NCI-H524 treated with DMSO at 0.1 percent for 48 hours (cell line): ENCODE measurements at regions not wholly inside any gene's neighbourhood (a gene's known extent, or its start where the extent isn't known, plus 50 kb on each side); places are given as distances from the start of the nearest gene placed in this dataset.

Experiments used
- DNase-seq: peaks from one replicate; lab custom pipeline; 2025; lab: John Stamatoyannopoulos, UW

DNA sequence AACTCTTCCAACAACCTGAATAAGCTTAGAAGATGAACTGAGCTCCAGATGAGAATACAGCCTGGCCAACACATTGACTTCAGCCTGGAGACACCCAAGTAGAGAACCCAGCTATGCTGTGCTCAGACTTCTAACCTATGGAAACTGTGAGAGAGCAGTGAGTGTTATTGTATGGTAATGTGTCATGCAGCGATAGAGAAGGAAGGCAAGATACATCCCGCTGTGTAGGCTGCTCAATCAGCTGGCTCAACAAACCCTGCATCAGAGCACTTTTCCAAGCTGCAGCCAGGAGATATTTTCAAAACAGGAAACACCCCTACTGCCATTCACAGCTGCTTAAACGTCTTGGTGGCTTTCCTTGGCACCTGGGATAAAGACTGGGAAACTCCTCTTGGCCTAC lies 321.3 kb downstream of the SIPA1L2 start:
- DNase-seq, result no peak

DNA sequence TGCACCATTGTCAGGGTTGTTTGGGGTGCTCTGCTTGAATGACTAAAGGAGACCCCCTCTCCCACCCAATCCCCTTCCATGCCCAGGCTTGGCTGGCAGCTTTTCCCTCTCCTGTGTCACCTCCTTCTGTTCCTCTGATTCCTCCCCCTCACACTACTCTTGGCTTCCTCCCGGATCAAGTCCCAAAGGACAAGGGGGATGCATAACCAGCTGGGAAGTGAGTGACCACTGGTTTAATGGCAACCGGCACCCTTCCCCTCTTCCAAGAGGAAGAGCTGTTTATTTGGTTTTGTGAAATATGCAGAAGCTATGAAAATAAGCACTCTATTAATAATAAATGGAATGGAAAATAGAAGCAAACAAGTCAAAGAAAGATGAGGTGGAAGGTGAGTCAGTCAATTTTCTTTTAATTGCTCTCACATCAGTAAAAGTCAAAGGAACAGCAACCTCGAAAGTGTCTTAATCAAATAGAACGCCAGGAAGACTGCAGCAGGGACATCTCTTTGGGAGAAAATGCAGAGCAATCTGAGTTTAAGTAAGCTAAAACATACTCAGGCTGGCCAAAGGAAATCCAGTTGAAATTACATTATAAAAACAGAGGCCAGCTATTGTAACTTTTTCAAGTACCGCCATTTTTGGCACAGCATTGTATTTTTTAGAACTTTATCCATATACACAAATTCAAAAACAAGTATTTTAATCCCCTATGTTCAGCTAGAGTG lies 322.5 kb downstream of the SIPA1L2 start:
- no peak for DNase-seq

DNA sequence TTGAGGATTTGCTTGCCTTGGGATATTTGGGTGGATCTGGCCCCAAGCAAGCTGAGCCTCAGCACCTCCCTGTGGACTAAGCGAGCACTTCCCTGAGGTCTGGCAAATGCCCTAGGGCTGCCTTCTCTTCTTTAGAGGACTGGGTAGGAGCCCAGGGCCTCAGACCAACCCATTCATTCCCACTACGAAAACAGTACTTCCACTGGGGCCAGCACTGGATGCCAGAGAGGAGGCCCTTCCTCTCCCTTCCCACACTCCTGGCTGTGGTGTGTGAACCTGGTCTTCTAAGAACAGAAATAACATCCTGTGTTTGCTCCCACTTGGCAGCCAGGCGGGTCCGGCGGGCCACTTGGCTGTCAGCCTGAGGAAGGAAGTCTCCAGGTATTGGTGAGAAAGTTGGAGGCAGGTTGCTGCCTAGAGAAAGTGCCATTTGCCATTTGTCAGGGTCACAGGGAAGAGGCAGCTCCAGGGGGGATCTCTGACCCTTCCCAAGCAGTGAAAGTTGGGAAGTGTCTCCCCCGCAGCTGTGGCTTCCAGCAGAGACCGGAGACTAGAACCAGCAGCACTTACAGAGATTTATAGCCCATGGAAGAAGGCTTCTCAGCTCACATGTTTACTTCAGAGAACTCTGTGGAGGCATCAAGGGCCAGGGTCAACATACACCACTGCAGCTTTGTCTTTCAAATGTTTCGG lies 323.5 kb downstream of the SIPA1L2 start:
- DNase-seq, result no peak

DNA sequence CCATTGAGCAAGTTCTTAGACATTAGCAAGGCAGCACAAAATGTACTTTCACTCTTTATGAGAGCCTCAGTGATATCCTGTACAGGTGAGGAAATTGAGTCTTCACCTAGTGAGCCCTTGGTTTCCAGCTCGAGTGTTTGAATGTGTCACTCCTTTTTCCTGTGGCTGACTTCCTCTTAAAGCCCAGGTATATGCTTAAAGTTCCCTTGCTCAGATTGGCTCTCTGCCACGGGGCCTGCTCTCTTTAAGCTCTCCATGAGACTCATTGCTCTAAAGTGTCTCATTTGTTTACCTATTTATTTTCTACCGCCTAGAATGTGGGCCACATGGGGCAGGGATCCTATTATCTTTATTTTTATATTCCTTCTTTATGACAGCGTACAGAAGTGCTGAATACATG lies 324.9 kb downstream of the SIPA1L2 start:
- no peak for DNase-seq

DNA sequence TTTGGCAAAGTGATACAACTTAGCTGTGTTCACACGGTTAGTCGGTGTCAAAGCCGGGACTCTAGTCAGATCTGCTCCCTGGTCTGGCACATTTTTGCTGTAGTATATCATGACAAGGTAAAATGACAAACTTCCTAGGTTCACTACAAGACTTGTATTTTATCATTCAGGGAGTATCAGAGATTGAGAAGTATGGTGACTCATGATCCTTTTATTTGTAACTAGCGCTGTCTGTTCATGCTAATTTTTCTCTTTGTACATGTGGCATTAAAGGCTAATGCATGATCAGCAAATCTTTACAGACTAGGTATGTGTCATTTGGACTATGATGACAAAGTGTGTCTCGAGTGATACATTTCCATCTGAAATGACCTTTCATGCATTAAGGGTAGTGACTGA lies 326.7 kb downstream of the SIPA1L2 start:
- no peak for DNase-seq

DNA sequence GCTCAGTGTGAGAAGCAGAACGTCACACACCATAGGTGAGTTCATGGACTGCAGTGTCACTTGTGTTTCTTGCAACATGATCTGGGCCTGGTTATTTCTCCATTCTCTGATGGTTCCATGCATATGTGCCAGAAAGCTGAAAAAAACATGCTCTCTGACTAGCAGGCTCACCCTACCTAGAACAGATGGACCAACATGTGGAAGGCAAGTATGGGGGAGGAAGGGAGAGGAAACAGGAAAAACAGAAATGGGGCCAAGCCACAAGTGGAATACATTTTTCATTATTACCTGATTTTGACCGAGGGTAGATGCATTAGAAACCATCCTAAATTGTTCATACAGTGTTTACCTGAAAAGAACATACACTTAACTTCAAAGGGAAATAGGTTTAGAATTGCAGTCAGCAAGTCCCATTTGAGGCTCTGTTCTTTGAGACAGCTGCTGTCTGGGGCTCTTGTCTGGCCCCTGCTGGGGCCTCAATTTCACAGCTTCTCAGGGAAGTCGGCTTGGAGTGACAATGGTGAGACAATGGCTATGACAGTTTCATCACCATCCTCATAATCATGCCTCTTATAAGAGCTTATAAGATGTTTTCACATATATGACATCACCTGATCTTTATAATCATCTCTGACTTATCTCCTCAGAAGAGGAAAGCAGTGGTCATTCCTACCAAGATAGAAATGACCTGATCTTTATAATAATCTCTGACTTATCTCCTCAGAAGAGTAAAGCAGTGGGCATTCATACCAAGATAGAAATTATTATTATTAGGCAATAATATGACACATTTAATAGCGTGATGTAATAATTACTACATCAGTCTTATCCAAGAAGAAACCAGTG lies 327.3 kb downstream of the SIPA1L2 start:
- peak; percentile 64 for DNase-seq

DNA sequence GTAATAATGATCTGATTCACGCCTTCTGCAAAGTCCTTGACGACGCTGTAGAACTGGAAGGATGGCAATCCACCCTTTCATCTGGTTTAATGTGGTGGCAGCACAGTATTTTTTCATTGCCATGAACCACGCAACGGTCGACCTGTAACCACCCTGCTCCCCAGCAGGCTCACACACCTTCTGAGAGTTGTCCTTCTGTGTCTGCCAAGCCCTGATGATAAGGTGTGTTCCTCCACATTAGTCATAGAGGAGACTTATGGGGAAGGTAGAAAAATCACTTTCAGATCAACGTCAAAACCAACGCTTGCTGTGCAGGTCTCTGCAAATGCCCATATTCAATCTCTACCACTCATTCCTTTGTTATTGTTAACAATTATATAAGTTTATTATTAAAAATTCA lies 328.7 kb downstream of the SIPA1L2 start:
- no peak for DNase-seq

DNA sequence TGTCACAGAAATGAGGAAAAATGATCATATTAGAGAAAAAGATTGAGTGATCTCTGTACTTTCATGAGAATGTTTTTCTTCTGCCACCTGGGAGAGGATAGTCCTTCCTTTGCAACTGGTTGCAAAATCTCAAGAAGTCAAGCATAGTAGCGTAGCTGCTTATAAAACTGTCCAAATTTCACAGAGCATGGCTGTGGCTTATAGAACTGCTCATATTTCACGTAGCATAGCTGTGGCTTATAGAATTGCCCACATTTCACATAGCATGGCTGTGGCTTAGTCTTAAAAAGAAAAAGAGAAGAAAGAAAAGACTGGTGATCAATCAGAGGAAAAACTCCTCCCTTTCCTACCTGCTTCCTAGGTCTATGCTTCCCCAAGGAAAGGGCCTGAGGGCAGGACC lies 329.5 kb downstream of the SIPA1L2 start:
- no peak for DNase-seq

DNA sequence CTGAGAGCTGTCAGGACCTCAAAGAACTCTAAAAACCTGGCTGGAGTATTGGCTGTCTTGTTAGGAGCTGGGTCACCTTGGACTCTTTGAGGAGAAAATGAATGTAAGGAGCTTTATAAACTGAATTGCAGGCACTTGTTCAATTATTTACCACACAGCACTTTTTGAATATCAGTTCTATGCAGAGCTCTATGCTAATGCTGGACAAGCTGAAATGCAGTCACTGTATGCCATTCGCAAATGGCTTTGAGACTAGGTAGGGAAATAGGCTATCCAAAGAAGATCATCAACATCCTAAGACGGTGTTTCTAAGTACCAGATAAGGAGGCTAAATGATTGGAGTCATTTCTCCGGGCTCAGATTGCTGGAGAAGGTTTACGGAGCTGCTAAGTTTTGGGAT lies 333.5 kb downstream of the SIPA1L2 start:
- DNase-seq, result no peak

DNA sequence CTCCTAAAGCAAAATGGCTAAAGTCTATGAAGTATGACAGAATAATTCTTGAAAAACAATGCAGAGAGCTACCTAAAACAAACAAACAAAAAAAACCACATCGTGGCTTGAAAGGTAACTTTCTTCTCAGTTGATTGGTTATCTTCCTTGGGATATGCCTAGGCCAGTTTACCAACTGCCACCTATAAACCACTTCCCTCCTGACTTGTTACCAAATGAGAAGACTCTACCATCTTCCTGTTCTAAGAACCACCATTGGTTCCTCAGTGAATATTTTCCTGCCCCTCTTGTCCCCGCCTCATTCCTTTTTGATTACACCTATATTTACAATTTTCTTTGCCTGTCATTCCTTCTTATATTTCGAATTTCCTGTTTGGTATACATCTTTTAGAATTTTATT lies 336.6 kb downstream of the SIPA1L2 start:
- DNase-seq, result no peak

DNA sequence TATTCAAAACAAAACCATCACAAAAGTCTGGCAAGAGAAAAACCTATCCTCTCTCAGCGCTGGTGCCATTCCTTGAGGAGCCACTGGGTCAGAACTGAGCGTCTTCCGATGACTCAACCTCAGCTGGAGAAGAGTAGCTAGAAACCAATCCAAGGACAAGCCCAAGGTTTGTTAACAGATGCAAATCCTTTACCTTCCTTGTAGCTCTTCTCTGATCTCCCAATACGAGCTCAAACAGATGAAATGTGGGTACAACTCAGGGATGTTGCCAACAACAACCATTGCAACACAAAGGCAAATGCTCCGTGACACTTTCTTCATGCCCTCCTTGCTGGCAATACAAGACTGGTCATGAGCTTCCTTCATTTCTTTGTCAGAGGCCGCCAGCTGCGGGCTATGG lies 337.1 kb downstream of the SIPA1L2 start:
- no peak for DNase-seq

DNA sequence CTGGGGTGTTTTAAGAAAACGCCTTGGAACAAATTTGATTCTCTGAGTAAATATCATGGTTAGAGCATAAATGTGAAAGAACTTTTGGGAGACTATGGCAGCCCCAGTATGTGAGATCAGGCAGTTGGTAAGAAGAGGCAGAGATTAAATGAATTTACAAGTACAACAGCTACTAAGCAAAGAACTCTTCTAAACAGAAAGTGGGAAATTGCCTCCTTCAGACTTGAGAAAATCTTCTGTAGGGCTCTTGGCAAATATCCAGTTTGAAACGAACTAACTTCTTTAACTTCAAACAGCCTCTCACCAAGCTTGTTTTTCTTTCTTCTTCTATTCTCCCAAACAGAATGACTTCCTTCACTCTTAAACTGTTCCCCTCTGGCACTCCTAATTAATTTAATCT lies 337.7 kb downstream of the SIPA1L2 start:
- no peak for DNase-seq

DNA sequence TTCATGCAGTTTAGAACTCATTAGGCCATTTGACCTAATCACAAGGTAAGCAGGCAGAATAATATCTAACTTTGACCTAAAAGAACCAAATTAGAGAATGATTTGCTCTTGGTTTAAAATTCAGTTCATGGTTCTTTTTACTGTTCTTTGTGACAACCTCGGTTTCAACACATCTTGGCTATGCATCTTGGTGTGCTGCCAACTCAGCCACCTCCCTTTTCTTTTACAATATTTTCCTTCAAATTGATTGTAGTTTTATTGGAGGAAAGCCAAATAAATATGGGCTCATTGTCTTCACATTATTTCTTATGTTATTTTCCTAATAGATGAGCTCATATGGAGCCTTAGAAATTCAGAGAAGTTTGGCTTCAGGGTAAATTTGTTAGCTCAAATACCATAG lies 338.3 kb downstream of the SIPA1L2 start:
- DNase-seq, result no peak

DNA sequence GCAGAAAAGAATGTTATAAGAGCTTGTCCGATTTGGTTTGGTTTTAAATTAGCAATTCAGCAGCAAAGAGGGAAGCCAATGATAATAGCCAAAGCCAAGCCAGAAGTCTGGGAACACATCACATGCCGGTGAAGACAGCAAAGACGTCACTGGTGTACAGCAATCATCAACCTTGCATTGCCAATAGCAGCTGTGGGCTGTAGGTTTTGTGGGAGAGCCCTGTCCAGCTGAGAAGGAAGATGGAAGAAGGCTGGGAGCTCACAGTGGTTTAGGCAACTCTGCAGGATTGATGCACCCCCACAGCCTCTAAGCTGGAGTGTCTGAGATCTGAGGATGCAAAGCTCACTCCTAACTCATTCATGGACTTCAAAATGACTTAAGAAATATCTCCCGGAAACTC lies 338.7 kb downstream of the SIPA1L2 start:
- DNase-seq, result no peak

DNA sequence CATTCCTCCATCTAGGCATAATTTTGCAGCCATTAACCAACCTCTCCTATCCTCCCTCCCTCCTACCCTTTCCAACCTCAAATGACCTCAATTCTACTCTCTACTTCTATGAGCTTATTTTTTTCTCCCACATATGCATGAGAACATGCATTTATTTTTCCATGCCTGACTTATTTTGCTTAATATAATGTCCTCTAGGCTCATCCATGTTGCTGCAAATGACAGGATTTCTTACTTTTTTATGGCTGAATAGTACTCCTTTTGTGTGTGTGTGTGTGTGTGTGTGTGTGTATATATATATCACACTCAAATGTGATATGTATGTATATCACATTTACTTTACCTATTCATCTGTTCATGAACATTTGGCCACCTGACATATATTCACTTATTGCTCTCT lies 339.4 kb downstream of the SIPA1L2 start:
- DNase-seq, result no peak

DNA sequence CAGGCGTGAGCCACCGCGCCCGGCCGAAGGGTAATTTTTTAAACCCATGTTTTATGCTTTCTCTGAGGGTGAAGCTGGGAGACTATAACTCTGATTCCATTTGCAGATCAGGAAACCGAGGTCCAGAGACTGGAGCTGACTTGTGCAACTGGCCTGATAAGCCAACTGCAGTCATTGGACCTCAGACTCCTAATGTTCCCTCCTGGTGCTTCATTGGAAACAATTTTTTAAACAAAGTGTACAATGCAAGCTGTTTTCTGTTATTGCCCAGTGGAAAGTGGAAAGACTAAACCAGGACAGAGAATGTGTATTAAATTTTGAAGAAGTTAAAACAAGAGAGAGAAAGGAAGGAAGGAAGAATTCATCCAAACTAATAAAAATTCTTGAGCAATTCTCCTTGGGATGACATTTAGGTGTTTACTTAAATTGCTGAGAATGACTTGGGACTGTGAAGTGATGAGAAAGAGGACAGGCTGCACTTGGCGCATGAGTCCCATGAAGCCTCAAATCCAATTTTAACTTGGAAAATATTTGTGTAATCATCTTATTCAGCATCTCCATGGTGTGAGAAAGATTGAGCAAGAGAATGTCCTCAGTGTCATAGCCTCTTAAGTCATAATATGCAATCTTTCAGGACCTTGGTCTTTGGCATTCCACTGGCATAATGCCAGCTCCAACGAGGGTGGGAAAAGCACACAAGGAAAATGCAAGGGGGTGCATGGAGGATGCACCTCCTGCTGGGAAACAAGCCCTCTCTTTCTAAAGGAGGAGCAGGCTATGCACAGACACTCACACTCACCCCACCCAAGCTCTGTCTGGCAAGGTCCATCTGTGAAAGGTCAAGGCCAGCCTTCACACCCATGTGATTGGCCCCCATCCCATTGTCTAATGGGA lies 342.0 kb downstream of the SIPA1L2 start:
- DNase-seq, result no peak

DNA sequence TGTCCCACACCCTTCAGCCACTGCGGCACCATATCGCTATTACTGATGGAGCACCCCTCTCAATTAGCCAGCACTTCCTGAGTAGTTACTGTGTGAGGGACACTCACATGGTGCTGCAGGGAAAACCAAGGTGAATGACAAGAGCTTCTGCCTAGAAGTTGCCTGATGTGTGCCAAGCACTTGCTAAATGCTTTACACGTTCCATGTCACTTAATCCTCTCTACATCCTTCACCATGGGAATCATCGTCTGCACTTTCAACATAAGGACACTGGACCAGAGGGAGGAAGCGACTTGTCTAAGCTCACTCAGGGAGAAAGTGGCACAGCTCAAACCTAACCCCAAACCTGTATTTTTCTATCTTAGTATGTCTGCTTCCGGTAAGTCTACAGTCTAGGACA lies 344.8 kb downstream of the SIPA1L2 start:
- no peak for DNase-seq

DNA sequence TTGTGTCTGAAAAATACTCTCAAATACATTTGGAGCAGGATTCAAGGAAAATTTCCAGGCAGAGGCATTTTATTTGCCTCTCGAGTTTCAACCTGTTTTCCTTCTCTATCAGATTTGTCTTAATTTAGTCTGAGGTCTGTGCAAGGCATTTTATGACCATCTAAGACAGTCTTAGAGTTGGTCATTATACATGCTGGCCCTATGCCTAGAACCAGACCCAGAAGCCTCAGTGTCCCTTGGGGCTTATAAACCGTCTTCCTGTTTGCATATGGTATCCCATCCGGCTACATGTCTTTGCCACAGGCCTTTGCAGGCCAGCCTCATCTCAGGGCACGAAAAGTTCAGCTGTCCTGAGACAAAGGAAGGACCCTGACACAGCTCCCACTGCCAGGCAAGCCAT lies 346.1 kb downstream of the SIPA1L2 start:
- no peak for DNase-seq

DNA sequence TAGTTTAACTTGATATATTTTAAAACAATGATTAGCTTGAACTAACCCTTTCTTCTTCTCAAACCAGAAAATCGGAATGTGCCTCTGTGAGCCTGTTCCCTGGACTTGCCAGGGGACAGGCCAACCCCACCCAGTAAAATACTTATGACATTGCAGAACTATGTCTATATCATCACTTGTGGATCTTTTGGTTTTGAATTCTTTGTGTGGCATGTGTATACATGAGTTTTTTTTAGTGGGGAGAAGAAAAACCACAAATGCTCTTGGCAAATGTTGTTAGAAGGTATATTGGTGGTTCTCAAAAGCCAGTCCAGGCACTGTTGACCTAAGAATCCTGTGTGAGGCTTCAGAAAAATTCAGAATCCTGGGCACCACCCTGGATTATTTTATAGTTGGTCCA lies 347.4 kb downstream of the SIPA1L2 start:
- no peak for DNase-seq

DNA sequence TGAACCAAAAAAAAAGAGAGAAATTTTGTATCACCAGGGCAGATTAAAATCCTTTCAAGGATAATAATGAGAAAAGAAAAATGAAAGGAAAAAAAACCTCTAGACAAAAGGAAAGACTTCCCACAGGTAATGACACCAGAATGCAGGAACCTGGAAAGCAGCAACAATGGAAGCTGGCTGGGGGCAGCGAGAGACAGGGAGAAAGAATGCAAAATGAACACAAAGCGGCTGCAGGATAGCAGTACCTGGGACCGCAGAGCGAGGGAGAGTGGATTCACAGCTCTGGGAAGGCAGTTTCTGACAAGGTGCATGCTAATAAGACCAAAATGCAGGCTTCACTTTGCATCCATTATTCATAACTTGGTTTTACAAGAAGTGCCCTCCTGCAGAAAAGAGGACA lies 349.0 kb downstream of the SIPA1L2 start:
- no peak for DNase-seq

DNA sequence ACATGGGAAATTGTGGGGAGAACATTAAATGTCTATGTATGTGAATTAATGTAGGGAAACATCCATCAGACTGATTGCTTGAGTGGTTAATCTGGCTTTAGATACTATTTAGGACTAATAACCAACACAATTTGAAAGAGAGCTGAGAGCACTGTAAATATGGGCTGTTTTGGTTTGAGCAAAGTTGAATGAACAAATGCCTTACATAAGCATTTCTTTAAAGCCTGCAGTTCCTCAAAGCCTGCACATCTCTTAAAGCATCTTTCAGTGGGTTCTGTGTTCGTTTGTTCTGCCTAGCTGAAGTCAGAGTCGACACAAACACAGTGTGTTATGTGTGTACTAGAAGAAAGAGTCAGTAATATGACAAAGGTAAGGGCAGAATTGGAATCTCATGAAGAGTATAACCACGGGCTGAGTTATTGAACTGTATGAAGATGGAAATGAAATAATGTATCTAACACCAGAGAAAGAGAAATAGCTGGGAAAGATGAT lies 350.0 kb downstream of the SIPA1L2 start:
- DNase-seq, result no peak

DNA sequence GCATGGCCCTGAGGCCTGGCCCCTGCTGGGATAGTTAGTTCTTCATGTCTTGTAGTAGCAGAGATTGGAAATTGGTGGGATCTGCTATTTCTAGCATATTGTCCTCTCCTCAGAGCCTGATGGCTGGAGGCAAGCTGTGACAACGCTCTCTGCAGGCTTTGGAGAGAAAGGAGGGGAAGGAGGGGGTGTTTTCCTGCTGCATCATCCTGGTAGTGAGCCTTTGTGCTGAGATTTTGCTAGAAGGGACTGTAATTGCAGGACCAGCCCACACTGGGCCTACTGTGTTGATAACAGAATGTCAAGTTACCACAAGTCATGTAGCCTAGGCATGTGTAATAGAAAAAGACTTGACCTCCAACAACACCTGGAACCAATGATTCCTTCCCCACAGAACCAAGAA lies 351.0 kb downstream of the SIPA1L2 start:
- no peak for DNase-seq
